ENCODE measurements at regions not wholly inside any gene's neighbourhood (a gene's known extent, or its start where the extent isn't known, plus 50 kb on each side); places are given as distances from the start of the nearest gene placed in this dataset.

GRCh38 chr6:10235344-10235743 lies 179.5 kb downstream of the TFAP2A start:
- no peak for DNase-seq

- DNase-seq = no peak
These were observed 184.3 kb downstream of the TFAP2A start for GRCh38 chr6:10230531-10230930.

GRCh38 chr6:10223841-10224240 lies 191.0 kb downstream of the TFAP2A start:
- DNase-seq = no peak

- no peak for DNase-seq
These were observed 193.7 kb downstream of the TFAP2A start for GRCh38 chr6:10221178-10221577.

GRCh38 chr6:10219510-10219909 lies 195.4 kb downstream of the TFAP2A start:
- DNase-seq = no peak

GRCh38 chr6:10217111-10217510 lies 197.8 kb downstream of the TFAP2A start:
- DNase-seq = no peak

- no peak for DNase-seq
These were observed 199.4 kb downstream of the TFAP2A start for GRCh38 chr6:10215326-10216110.

- no peak for DNase-seq
These were observed 204.8 kb downstream of the TFAP2A start for GRCh38 chr6:10210052-10210451.

GRCh38 chr6:10205892-10206291 lies 209.0 kb downstream of the TFAP2A start:
- DNase-seq = no peak

- DNase-seq = no peak
These were observed 209.8 kb downstream of the TFAP2A start for GRCh38 chr6:10205120-10205519.

- no peak for DNase-seq
These were observed 211.2 kb downstream of the TFAP2A start for GRCh38 chr6:10203651-10204050.

GRCh38 chr6:10202581-10202980 lies 212.3 kb downstream of the TFAP2A start:
- DNase-seq = no peak

GRCh38 chr6:10201606-10202510 lies 213.0 kb downstream of the TFAP2A start:
- no peak for DNase-seq

GRCh38 chr6:10196090-10196489 lies 218.8 kb downstream of the TFAP2A start:
- no peak for DNase-seq

GRCh38 chr6:10194816-10195672 lies 219.8 kb downstream of the TFAP2A start:
- DNase-seq = no peak

- DNase-seq = no peak
These were observed 221.6 kb downstream of the TFAP2A start for GRCh38 chr6:10193321-10193720.

GRCh38 chr6:10190042-10190441 lies 224.8 kb downstream of the TFAP2A start:
- DNase-seq = no peak

GRCh38 chr6:10184371-10185227 lies 230.3 kb downstream of the TFAP2A start:
- no peak for DNase-seq

- DNase-seq = no peak
These were observed 234.5 kb downstream of the TFAP2A start for GRCh38 chr6:10180138-10181074.

- DNase-seq = no peak
These were observed 237.2 kb downstream of the TFAP2A start for GRCh38 chr6:10177704-10178103.

GRCh38 chr6:10175362-10175761 lies 239.5 kb downstream of the TFAP2A start:
- DNase-seq = no peak
